A673 (cell line): ENCODE measurements at regions not wholly inside any gene's neighbourhood (a gene's known extent, or its start where the extent isn't known, plus 50 kb on each side); places are given as distances from the start of the nearest gene placed in this dataset.

Experiments
- EZH2 ChIP-seq: fragments of 200-600 bp; sonication (generic); IDR thresholded peaks from 2 replicates; pipeline ENCODE4 v1.6.1; 2017; ENCODE audit warnings: borderline replicate concordance, low read depth, mild to moderate bottlenecking, mixed read lengths, antibody characterized with exemption, low read length; ENCODE audit not compliant: poor library complexity, severe bottlenecking
- TF ChIP-seq, protein P1 (sequence below): fragments of 300-800, 200-600 bp; sonication (generic); conservative IDR thresholded peaks from 2 replicates; pipeline ENCODE4 v1.5.1; 2017; ENCODE audit warnings: low read depth, mild to moderate bottlenecking, antibody characterized with exemption, low read length, moderate library complexity, mixed read lengths

DNA sequence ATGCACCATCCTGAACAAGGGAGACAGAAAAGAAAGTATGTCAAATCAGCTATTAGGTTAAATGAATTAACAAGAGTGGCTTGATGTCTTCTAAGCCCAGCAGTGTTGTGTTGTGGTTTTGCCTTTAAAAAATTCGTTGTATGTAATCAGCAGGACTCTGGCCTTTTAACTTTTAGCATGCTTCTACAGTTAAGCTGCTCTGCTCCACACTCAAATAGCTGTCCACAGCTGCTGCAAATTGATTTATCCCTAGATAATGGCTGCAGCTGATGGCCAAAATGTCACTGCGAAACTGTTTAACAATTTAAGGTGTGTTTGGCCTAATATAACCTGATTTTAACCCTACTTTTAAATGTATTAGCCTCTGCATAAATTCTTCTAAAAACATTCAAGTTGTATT lies 85.8 kb downstream of the CXXC4 start:
- no peak for TF ChIP-seq EZH2
- TF ChIP-seq, protein P1, sequence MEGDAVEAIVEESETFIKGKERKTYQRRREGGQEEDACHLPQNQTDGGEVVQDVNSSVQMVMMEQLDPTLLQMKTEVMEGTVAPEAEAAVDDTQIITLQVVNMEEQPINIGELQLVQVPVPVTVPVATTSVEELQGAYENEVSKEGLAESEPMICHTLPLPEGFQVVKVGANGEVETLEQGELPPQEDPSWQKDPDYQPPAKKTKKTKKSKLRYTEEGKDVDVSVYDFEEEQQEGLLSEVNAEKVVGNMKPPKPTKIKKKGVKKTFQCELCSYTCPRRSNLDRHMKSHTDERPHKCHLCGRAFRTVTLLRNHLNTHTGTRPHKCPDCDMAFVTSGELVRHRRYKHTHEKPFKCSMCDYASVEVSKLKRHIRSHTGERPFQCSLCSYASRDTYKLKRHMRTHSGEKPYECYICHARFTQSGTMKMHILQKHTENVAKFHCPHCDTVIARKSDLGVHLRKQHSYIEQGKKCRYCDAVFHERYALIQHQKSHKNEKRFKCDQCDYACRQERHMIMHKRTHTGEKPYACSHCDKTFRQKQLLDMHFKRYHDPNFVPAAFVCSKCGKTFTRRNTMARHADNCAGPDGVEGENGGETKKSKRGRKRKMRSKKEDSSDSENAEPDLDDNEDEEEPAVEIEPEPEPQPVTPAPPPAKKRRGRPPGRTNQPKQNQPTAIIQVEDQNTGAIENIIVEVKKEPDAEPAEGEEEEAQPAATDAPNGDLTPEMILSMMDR: no peak
